Natural killer cell (primary cell): ENCODE measurements at regions not wholly inside any gene's neighbourhood (a gene's known extent, or its start where the extent isn't known, plus 50 kb on each side); places are given as distances from the start of the nearest gene placed in this dataset.

ENCODE experiments used
- ATAC-seq, 3 donors: fragments of 150-1000 bp in 2 of 3; fragments of 200-7000 bp in 1 of 3; cut with Tn5 transposase; 1 replicate in 1 of 3; 2 replicates in 2 of 3; pipeline ENCODE4 v1.10.0; 2021; ENCODE audit warnings: mild to moderate bottlenecking in 2 of 3, moderate library complexity in 2 of 3
- DNase-seq, 2 donors: peaks; one replicate each; pipeline versions ENCODE4 v3.0.0 to v3.0.0-alpha.2; 2013 to 2021; ENCODE audit warnings: mixed read lengths in 1 of 2
- H3K27ac ChIP-seq: one replicate; pipeline ENCODE4 v1.5.1; 2013; ENCODE audit warnings: mild to moderate bottlenecking, low read length
- H3K27me3 ChIP-seq: one replicate; pipeline ENCODE4 v1.6.1; 2013; ENCODE audit warnings: low read length; ENCODE audit not compliant: control insufficient read depth, insufficient read depth
- H3K36me3 ChIP-seq: one replicate; pipeline ENCODE4 v1.6.1; 2013; ENCODE audit warnings: low read length; ENCODE audit not compliant: control insufficient read depth, insufficient read depth
- H3K4me1 ChIP-seq: one replicate; pipeline ENCODE4 v1.6.1; 2013; ENCODE audit warnings: low read length; ENCODE audit not compliant: control insufficient read depth, insufficient read depth
- H3K4me3 ChIP-seq: one replicate; pipeline ENCODE4 v1.5.1; 2013; ENCODE audit warnings: low read length
- H3K9me3 ChIP-seq: one replicate; pipeline ENCODE4 v1.6.1; 2013; ENCODE audit warnings: low read length; ENCODE audit not compliant: control insufficient read depth, insufficient read depth
- H3K27ac Mint-ChIP-seq, 2 donors: one replicate each; pipeline ENCODE4 v1.8.0; 2022; ENCODE audit warnings: mild to moderate bottlenecking in 2 of 2, mixed read lengths in 2 of 2, moderate library complexity in 1 of 2
- H3K27me3 Mint-ChIP-seq, 2 donors: one replicate each; pipeline ENCODE4 v1.8.0; 2022; ENCODE audit warnings: low read depth in 2 of 2, mixed read lengths in 2 of 2
- H3K36me3 Mint-ChIP-seq: one replicate; pipeline ENCODE4 v1.8.0; 2022; ENCODE audit warnings: mixed read lengths
- H3K4me1 Mint-ChIP-seq, 2 donors: one replicate each; pipeline ENCODE4 v1.8.0; 2022; ENCODE audit warnings: mixed read lengths in 2 of 2
- H3K4me3 Mint-ChIP-seq: one replicate; pipeline ENCODE4 v1.8.0; 2022; ENCODE audit warnings: mild to moderate bottlenecking, moderate library complexity, mixed read lengths
- H3K9me3 Mint-ChIP-seq, 2 donors: one replicate each; pipeline ENCODE4 v1.8.0; 2022; ENCODE audit warnings: mixed read lengths in 2 of 2
- WGBS: methylation state at CpG from one replicate; pipeline ENCODE4 v1.1.7; 2013; ENCODE audit warnings: missing lambda C conversion rate; ENCODE audit not compliant: insufficient coverage; 5-methylcytosine and 5-hydroxymethylcytosine counted together
- intact Hi-C: fragments of 100-400 bp; cut with micrococcal nuclease; formaldehyde crosslinking; loops from one replicate; pipeline ENCODE4 v1.14.2; 2022
- TF ChIP-seq, protein P1 (sequence below): fragments of 200-600 bp; IDR thresholded peaks from one replicate; pipeline ENCODE4 v1.8.0; 2022; ENCODE audit warnings: antibody characterized with exemption

DNA sequence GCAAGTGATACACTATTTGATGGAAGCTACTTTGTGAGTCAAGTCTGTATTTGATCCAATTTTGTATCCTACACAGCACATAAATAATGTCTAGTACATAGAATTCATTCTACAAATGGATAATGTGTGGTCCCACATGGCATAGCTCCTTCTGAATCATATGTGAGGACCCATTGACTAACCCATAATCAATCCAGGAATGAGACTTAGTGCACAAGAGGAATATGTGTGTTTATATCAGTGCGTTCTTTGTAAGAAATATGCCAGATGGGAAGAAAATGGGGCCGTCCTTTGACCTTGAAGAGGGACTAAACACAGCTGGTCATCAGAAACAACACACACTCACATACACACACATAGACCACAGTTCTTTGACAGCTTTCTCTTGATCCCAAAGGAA, 282.7 kb upstream of the SEMA6D start:
- no peaks in the 10 kb centered on the region for H3K9me3 ChIP-seq
- intact Hi-C loops = no loop called here
- no peaks in the 10 kb centered on the region for H3K27me3 ChIP-seq
- H3K4me3 ChIP-seq = no peak overlapping the region
- H3K27ac ChIP-seq = no peak overlapping the region
- no peak overlapping the region for H3K4me3 Mint-ChIP-seq
- DNase-seq = no peak
- TF ChIP-seq, protein P1, sequence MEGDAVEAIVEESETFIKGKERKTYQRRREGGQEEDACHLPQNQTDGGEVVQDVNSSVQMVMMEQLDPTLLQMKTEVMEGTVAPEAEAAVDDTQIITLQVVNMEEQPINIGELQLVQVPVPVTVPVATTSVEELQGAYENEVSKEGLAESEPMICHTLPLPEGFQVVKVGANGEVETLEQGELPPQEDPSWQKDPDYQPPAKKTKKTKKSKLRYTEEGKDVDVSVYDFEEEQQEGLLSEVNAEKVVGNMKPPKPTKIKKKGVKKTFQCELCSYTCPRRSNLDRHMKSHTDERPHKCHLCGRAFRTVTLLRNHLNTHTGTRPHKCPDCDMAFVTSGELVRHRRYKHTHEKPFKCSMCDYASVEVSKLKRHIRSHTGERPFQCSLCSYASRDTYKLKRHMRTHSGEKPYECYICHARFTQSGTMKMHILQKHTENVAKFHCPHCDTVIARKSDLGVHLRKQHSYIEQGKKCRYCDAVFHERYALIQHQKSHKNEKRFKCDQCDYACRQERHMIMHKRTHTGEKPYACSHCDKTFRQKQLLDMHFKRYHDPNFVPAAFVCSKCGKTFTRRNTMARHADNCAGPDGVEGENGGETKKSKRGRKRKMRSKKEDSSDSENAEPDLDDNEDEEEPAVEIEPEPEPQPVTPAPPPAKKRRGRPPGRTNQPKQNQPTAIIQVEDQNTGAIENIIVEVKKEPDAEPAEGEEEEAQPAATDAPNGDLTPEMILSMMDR = no peak
- H3K27ac Mint-ChIP-seq = no peak overlapping the region
- peaks cover 3% of the 10 kb centered on the region in 2 donors for H3K27me3 Mint-ChIP-seq
- ATAC-seq = no peak
- no peaks in the 10 kb centered on the region for H3K4me1 ChIP-seq
- H3K36me3 Mint-ChIP-seq = no peaks in the 10 kb centered on the region
- no CpG with 5 or more reads among the region's 2 CpGs for WGBS
- H3K36me3 ChIP-seq = no peaks in the 10 kb centered on the region
- H3K4me1 Mint-ChIP-seq = no peaks in the 10 kb centered on the region
- H3K9me3 Mint-ChIP-seq = peaks cover 2 to 3% of the 10 kb centered on the region in 2 donors

DNA sequence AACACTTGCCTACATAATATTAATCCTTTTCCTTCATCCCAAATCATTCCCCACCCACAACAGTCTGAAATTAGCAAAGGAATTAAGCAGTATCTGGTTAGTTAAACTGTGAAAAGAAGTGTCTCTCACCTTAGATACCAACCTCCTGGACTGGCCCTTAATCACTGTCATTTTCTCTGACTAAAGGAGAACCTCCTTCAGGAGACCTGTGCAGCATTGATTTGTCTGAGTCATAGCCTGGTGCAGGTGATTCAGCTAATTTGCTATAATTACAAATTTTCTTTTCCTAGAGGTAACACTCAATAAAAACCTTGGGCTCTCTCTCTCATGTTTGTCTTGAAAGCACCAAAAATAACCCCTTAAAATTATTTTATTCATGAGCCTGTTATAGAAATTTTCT, 279.8 kb upstream of the SEMA6D start:
- TF ChIP-seq, protein P1 = no peak
- DNase-seq (no peak), ATAC-seq (no peak)
- intact Hi-C loops = no loop called here
- Histone ChIP-seq H3K27ac (no peak overlapping the region), H3K9me3 (no peaks in the 10 kb centered on the region), H3K27me3 (no peaks in the 10 kb centered on the region), H3K4me1 (no peaks in the 10 kb centered on the region), H3K36me3 (no peaks in the 10 kb centered on the region), H3K4me3 (no peak overlapping the region)
- Mint-ChIP-seq H3K27ac (no peak overlapping the region), H3K27me3 (peaks cover 7 to 11% of the 10 kb centered on the region in 2 donors), H3K9me3 (peaks cover 3 to 10% of the 10 kb centered on the region in 2 donors), H3K4me3 (no peak overlapping the region), H3K36me3 (no peaks in the 10 kb centered on the region), H3K4me1 (no peaks in the 10 kb centered on the region)

DNA sequence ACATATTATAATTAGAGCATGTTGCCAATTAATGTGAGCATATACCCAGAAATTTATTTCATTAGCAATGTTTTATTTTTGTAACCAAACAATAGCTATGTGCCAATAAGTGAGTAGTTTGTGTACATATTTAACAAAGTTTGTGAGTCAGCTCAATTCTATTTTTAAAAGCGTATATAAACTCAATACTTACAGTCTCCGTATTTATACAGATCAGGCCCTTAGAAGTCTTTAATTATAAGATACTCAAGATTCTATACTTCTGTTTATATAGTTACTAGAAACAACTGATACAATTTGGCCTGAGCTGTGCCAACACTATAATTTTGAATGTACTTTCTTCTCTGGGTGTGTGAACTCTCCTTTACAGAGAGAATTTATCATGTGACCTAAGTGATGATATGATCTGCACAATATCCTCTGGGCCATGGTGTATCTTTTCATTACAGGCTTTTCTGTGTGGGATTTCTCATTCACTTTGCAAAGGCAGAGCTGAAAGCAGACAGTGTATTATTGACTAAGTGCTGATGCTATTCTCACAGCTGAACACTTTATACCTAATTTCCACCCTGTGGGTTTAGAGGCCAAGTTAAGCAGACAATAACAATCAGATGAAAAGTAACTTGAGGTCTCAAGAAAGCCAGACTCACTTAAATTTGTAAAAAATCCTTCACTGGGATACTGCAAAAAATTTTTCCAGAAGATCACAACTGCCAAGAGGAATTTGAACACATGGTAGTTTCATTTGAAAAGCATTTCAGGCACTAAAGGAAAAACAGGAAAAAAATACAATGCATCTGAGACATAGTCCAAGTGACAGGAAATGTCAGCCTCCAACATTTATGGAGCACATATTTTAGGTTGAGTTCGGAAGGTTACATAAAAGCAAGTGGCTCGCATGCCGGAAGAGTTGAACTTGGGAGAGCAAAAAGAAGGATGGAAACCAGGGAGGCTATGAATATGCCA, 277.9 kb upstream of the SEMA6D start:
- Histone ChIP-seq H3K4me3 (no peak overlapping the region), H3K36me3 (no peaks in the 10 kb centered on the region), H3K4me1 (no peaks in the 10 kb centered on the region), H3K27me3 (no peaks in the 10 kb centered on the region), H3K9me3 (no peaks in the 10 kb centered on the region), H3K27ac (no peak overlapping the region)
- no peak overlapping the region for H3K27ac Mint-ChIP-seq
- no peak for DNase-seq
- intact Hi-C loops = no loop called here
- H3K4me3 Mint-ChIP-seq = no peak overlapping the region
- peaks cover 3 to 10% of the 10 kb centered on the region in 2 donors for H3K9me3 Mint-ChIP-seq
- H3K4me1 Mint-ChIP-seq = no peaks in the 10 kb centered on the region
- TF ChIP-seq, protein P1 = no peak
- H3K36me3 Mint-ChIP-seq = no peaks in the 10 kb centered on the region
- WGBS = 94% methylated on average over 3 of the region's 5 CpGs
- peaks cover 7 to 24% of the 10 kb centered on the region in 2 donors for H3K27me3 Mint-ChIP-seq
- no peak for ATAC-seq
